Common myeloid progenitor, CD34-positive (primary cell): ENCODE measurements at regions not wholly inside any gene's neighbourhood (a gene's known extent, or its start where the extent isn't known, plus 50 kb on each side); places are given as distances from the start of the nearest gene placed in this dataset.

Source experiments
- CTCF ChIA-PET: fragments of 350-600 bp; sonication (Branson Sonifier 250); formaldehyde crosslinking; loops from one replicate; lab custom pipeline; 2021; ENCODE audit warnings: antibody characterized with exemption; lab: Charles Lee
- POLR2A ChIA-PET: fragments of 350-600 bp; sonication (Branson Sonifier 250); formaldehyde crosslinking; loops from one replicate; lab custom pipeline; 2021; ENCODE audit warnings: antibody characterized with exemption; lab: Charles Lee
- DNase-seq, 3 donors: peaks; one replicate each; pipeline versions ENCODE4 v3.0.0 to v3.0.0-alpha.2; 2013
- H3K27ac ChIP-seq, 2 experiments: 1 replicate in 1 of 2; 2 replicates in 1 of 2; pipeline ENCODE4 v1.7.0; 2013; ENCODE audit warnings: inconsistent platforms in 2 of 2, low read length in 2 of 2, mild to moderate bottlenecking in 2 of 2, low read depth in 1 of 2, moderate library complexity in 1 of 2; ENCODE audit not compliant: severe bottlenecking in 2 of 2, insufficient read depth in 1 of 2, poor library complexity in 1 of 2
- H3K27me3 ChIP-seq, 5 experiments: replicated peaks in 2 of 5; 1 replicate in 3 of 5; 2 replicates in 2 of 5; pipeline versions ENCODE4 v1.6.1 to v1.7.0; 2013; ENCODE audit warnings: low read length in 4 of 5, mild to moderate bottlenecking in 2 of 5, moderate library complexity in 2 of 5, inconsistent platforms in 1 of 5; ENCODE audit not compliant: insufficient read depth in 5 of 5, control insufficient read depth in 4 of 5
- H3K36me3 ChIP-seq, 4 experiments: 1 replicate in 2 of 4; 2 replicates in 2 of 4; pipeline versions ENCODE4 v1.6.1 to v1.7.0; 2013; ENCODE audit warnings: low read length in 3 of 4, control low read depth in 1 of 4, mild to moderate bottlenecking in 1 of 4; ENCODE audit not compliant: control insufficient read depth in 4 of 4, insufficient read depth in 4 of 4
- H3K4me1 ChIP-seq, 4 experiments: 1 replicate in 3 of 4; 2 replicates in 1 of 4; pipeline versions ENCODE4 v1.6.1 to v1.7.1; 2013; ENCODE audit warnings: low read length in 3 of 4, mild to moderate bottlenecking in 3 of 4, control low read depth in 1 of 4, inconsistent platforms in 1 of 4, moderate library complexity in 1 of 4; ENCODE audit not compliant: control insufficient read depth in 4 of 4, insufficient read depth in 4 of 4; ENCODE audit errors: control extremely low read depth in 1 of 4
- H3K4me3 ChIP-seq, 7 experiments: 1 replicate in 4 of 7; 2 replicates in 3 of 7; pipeline versions ENCODE4 v1.5.1 to v1.7.0; 2013; ENCODE audit warnings: mild to moderate bottlenecking in 7 of 7, low read length in 6 of 7, moderate library complexity in 6 of 7, inconsistent platforms in 2 of 7, low read depth in 2 of 7, control low read depth in 1 of 7; ENCODE audit not compliant: insufficient read depth in 4 of 7, control insufficient read depth in 1 of 7; ENCODE audit errors: extremely low read depth in 1 of 7
- H3K9me3 ChIP-seq, 5 experiments: 1 replicate in 4 of 5; 2 replicates in 1 of 5; pipeline versions ENCODE4 v1.6.1 to v1.7.1; 2013; ENCODE audit warnings: low read length in 4 of 5, mild to moderate bottlenecking in 2 of 5, inconsistent platforms in 1 of 5, low read depth in 1 of 5, moderate library complexity in 1 of 5; ENCODE audit not compliant: control insufficient read depth in 4 of 5, insufficient read depth in 2 of 5; ENCODE audit errors: control extremely low read depth in 1 of 5
- WGBS: methylation state at CpG from one replicate; pipeline ENCODE4 v1.1.5; 2013; ENCODE audit not compliant: insufficient coverage; 5-methylcytosine and 5-hydroxymethylcytosine counted together

- Histone ChIP-seq H3K4me1 (peaks cover 0 to 3% (median 0%) of the 10 kb centered on the region in 4 experiments), H3K27me3 (no peaks in the 10 kb centered on the region), H3K36me3 (no peaks in the 10 kb centered on the region), H3K9me3 (peaks cover 0 to 1% (median 0%) of the 10 kb centered on the region in 5 experiments), H3K27ac (no peak overlapping the region), H3K4me3 (no peak overlapping the region)
- 100% methylated on average over 2 of the region's 2 CpGs for WGBS
- ChIA-PET POLR2A (no interaction called here), CTCF (no interaction called here)
- DNase-seq: no peak
Measured at GRCh38 chr2:65611488-65611887, 179.1 kb upstream of the SPRED2 start.

DNA sequence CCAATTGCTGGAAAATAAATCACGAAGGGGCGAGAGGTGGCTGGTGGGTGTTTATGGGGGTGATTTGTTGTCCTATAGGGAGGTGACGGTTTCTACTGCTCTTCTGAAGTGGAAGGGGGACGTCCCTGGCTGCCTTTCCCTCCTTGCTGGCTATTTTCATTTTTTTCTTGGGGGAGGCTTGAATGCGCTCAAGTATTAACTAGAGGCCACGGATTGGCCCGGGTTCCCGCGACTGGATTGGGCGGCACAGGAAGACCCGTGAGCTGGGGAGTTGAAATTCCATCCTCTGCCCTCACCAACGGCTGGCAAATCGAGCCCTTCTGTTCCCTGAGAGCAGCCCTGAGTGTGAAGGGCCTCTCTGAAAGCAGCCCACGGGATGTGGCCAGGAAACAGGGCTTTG lies 176.5 kb upstream of the SPRED2 start:
- Histone ChIP-seq H3K9me3 (no peaks in the 10 kb centered on the region), H3K27ac (no peak overlapping the region), H3K4me1 (peaks cover 0 to 8% (median 6%) of the 10 kb centered on the region in 4 experiments), H3K4me3 (no peak overlapping the region), H3K27me3 (no peaks in the 10 kb centered on the region), H3K36me3 (no peaks in the 10 kb centered on the region)
- DNase-seq: no peak
- ChIA-PET POLR2A (no interaction called here), CTCF (no interaction called here)
- whole genome bisulfite sequencing: 96% methylated on average over 11 of the region's 14 CpGs

- CTCF ChIA-PET: no interaction called here
- no peak overlapping the region for H3K4me3 ChIP-seq
- 90% methylated on average over 4 of the region's 5 CpGs for WGBS
- POLR2A ChIA-PET: no interaction called here
- no peak for DNase-seq
- H3K27ac ChIP-seq: no peak overlapping the region
- no peaks in the 10 kb centered on the region for H3K36me3 ChIP-seq
- no peaks in the 10 kb centered on the region for H3K27me3 ChIP-seq
- H3K9me3 ChIP-seq: no peaks in the 10 kb centered on the region
- H3K4me1 ChIP-seq: peaks cover 0 to 8% (median 6%) of the 10 kb centered on the region in 4 experiments
Measured at GRCh38 chr2:65608466-65608865, 176.1 kb upstream of the SPRED2 start.

DNA sequence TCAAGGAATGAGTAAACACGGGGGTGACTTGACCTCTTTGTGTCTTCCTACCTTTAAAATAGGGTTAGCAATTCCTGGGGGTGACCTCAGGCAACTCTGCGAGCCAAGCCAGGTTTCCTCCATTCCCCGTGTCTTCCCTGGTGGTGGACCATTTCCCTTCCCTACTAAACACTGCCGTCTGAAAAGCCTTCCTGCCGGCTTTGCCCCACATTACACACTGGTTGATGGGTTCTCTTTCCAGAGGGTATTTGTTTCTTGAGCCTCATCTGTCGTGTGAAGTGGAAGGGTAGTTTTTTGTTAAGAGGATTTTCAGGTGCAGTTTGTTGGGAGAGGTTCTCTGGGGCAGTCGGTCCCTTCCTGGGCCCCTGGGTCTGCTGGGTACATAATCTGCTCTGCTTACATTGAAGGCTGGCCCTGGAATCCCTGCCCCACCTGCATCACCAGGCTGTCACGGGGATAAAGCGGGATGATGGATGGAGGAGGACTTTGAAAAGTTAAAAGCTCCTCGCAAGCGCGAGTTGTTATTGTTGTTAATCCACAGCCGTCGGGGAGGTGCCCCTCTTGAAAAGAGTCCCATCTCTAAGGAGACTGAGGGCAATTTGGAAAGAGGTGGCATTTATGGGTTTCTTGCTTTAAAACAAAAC lies 175.4 kb upstream of the SPRED2 start:
- no peak for DNase-seq
- 90% methylated on average over 12 of the region's 14 CpGs for WGBS
- H3K27ac ChIP-seq: no peak overlapping the region
- ChIA-PET POLR2A (no interaction called here), CTCF (no interaction called here)
- H3K4me3 ChIP-seq: no peak overlapping the region
- no peaks in the 10 kb centered on the region for H3K9me3 ChIP-seq
- no peaks in the 10 kb centered on the region for H3K27me3 ChIP-seq
- H3K4me1 ChIP-seq: peaks cover 0 to 8% (median 6%) of the 10 kb centered on the region in 4 experiments
- H3K36me3 ChIP-seq: no peaks in the 10 kb centered on the region

DNA sequence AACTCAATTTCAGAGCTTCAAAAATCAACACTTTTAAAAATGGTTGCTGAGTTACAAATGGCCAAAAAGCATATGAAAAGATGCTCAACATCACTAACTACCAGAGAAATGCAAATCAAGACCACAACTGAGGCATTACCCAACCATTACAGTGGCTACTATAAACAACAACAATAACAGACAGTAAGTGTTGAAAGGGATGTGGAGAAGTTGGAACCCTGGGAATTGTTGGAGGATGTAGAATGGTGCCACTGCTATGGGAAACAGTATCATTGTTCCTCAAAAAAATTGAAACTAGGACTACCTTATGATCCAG lies 173.3 kb upstream of the SPRED2 start:
- H3K27ac ChIP-seq: no peak overlapping the region
- peaks cover 0 to 8% (median 6%) of the 10 kb centered on the region in 4 experiments for H3K4me1 ChIP-seq
- no peak overlapping the region for H3K4me3 ChIP-seq
- no peaks in the 10 kb centered on the region for H3K9me3 ChIP-seq
- POLR2A ChIA-PET: no interaction called here
- no peaks in the 10 kb centered on the region for H3K36me3 ChIP-seq
- DNase-seq: no peak
- CTCF ChIA-PET: interaction anchor here (0.6 kb wide), 1 partner anchor 1095 kb away, joined by 3 read pairs; no protein-coding TSS in a partner anchor
- H3K27me3 ChIP-seq: no peaks in the 10 kb centered on the region

DNA sequence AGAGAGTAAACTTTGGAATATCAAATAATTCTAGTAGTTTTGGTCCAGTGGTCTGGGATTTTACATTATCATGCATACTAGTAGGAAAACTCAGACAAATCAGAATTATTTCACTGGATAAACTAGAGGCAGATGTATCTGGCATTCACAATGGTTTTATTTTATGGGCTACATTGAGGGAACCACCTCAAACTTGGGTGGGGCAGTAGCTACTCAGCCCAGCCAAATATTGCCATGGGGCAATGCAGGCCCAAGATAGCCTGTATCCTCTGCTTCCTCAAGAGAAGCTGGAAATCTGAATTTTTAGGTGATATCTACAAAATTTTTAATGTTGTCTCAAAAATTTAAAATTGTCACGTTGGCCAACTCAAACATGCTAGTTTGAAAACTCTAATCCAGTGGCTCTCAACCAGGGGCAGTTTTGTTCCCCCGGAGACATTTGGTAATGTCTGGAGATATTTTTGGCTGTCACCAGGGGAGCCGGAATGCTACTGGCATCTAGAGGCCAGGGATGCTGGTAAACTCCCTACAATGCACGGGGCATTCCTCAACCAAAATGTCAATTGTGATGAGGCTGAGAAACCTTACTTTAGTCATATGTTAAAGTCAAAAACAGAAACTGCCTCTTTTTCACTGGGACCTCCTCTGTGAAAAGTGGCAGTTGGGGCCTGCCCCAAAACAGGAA lies 172.8 kb upstream of the SPRED2 start:
- WGBS: 100% methylated on average over 4 of the region's 4 CpGs
- no peak overlapping the region for H3K4me3 ChIP-seq
- no peaks in the 10 kb centered on the region for H3K36me3 ChIP-seq
- H3K9me3 ChIP-seq: no peaks in the 10 kb centered on the region
- H3K4me1 ChIP-seq: peaks cover 0 to 8% (median 6%) of the 10 kb centered on the region in 4 experiments
- no peak for DNase-seq
- CTCF ChIA-PET: interaction anchor here (0.6 kb wide), 1 partner anchor 1095 kb away, joined by 3 read pairs; no protein-coding TSS in a partner anchor
- H3K27me3 ChIP-seq: no peaks in the 10 kb centered on the region
- H3K27ac ChIP-seq: no peak overlapping the region
- POLR2A ChIA-PET: no interaction called here

DNA sequence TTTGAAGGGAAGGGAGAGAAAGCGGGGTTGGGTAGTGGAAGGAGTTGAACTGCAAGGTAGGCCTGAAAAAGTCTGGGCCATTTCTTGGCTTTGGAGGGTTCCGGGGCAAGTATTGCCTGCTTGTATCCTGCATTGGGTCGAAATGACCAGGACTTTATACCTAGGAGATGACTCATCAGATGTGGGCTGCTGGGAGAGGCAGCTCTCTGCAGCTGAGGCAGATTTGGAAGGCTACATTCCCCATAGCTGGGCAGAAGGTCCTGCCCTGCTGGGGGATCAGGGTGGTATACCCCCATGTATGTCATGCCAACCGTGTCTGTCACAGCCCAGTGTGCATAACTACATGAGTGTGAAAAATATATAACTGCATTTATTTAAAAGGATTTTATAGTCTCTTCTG lies 171.8 kb upstream of the SPRED2 start:
- DNase-seq: no peak
- Histone ChIP-seq H3K36me3 (no peaks in the 10 kb centered on the region), H3K4me1 (peaks cover 0 to 8% (median 6%) of the 10 kb centered on the region in 4 experiments), H3K4me3 (no peak overlapping the region), H3K27me3 (no peaks in the 10 kb centered on the region), H3K9me3 (no peaks in the 10 kb centered on the region), H3K27ac (no peak overlapping the region)
- 100% methylated on average over 3 of the region's 4 CpGs for WGBS
- ChIA-PET POLR2A (no interaction called here), CTCF (no interaction called here)
